AG04450 (cell line): ENCODE measurements at regions not wholly inside any gene's neighbourhood (a gene's known extent, or its start where the extent isn't known, plus 50 kb on each side); places are given as distances from the start of the nearest gene placed in this dataset.

ENCODE experiments used
- CTCF ChIA-PET: fragments of 300-600, 350-600 bp; formaldehyde crosslinking; extraction: SDS; loops from one replicate; lab custom pipeline; 2022; ENCODE audit warnings: antibody characterized with exemption, inconsistent platforms; lab: Charles Lee
- POLR2A ChIA-PET: fragments of 350-600 bp; formaldehyde crosslinking; extraction: SDS; loops from one replicate; lab custom pipeline; 2021; ENCODE audit warnings: antibody characterized with exemption, inconsistent platforms; lab: Yijun Ruan, JAX
- DNase-seq: peaks from one replicate; pipeline ENCODE4 v3.0.0-alpha.2; 2011; ENCODE audit warnings: low read depth, low spot score
- H3K27ac ChIP-seq: one replicate; pipeline ENCODE4 v1.5.1; 2012; ENCODE audit warnings: low read depth, low read length, control low read depth
- H3K27me3 ChIP-seq: one replicate; pipeline ENCODE4 v1.6.0; 2012; ENCODE audit warnings: low read length; ENCODE audit not compliant: control insufficient read depth, insufficient read depth
- H3K4me3 ChIP-seq: 2 replicates; pipeline ENCODE4 v1.5.1; 2011; ENCODE audit warnings: mild to moderate bottlenecking, low read depth, low read length, control low read depth
- H3K9me3 ChIP-seq: 2 replicates; pipeline ENCODE4 v1.5.1; 2012; ENCODE audit warnings: low read length; ENCODE audit not compliant: control insufficient read depth, insufficient read depth
- TF ChIP-seq, protein P1 (sequence below): IDR thresholded peaks from 2 replicates; pipeline ENCODE4 v1.5.1; 2011; ENCODE audit warnings: low read depth, low read length, control low read depth, inconsistent platforms

DNA sequence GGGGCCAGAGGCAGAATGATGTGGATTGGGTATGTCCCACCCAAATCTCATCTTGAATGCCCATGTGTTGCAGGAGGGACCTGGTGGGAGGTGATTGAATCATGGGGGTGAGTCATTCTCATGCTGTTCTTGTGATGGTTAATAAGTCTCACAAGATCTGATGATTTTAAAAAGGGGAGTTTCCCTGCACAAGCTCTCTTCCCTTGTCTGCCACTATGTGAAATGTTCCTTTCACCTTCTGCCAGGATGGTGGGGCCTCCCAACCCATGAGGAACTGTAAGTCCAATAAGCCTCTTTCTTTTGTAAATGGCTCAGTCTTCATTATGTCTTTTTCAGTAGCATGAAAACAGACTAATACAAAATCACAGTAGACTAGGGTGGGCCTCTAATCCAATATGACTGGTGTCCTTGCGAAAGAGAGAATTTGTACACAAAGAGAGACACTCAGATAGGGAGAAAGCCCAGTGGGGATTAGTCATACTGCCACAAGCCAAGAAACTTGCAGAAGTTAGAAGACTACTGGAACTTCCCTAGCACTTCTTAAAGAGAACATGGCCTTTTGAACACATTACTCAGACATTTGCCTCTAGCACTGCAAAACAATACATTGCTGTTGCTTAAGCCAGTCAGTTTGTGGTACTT, 68.4 kb downstream of the ANXA1 start:
- ChIA-PET CTCF (interaction anchor here (1.5 kb wide), 1 partner anchor 20 kb away, joined by 3 read pairs; no protein-coding TSS in a partner anchor), POLR2A (no interaction called here)
- H3K4me3 ChIP-seq: no peak overlapping the region
- no peak overlapping the region for H3K27ac ChIP-seq
- H3K27me3 ChIP-seq: no peaks in the 10 kb centered on the region
- TF ChIP-seq, protein P1, sequence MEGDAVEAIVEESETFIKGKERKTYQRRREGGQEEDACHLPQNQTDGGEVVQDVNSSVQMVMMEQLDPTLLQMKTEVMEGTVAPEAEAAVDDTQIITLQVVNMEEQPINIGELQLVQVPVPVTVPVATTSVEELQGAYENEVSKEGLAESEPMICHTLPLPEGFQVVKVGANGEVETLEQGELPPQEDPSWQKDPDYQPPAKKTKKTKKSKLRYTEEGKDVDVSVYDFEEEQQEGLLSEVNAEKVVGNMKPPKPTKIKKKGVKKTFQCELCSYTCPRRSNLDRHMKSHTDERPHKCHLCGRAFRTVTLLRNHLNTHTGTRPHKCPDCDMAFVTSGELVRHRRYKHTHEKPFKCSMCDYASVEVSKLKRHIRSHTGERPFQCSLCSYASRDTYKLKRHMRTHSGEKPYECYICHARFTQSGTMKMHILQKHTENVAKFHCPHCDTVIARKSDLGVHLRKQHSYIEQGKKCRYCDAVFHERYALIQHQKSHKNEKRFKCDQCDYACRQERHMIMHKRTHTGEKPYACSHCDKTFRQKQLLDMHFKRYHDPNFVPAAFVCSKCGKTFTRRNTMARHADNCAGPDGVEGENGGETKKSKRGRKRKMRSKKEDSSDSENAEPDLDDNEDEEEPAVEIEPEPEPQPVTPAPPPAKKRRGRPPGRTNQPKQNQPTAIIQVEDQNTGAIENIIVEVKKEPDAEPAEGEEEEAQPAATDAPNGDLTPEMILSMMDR: no peak
- DNase-seq: no peak
- no peaks in the 10 kb centered on the region for H3K9me3 ChIP-seq

DNA sequence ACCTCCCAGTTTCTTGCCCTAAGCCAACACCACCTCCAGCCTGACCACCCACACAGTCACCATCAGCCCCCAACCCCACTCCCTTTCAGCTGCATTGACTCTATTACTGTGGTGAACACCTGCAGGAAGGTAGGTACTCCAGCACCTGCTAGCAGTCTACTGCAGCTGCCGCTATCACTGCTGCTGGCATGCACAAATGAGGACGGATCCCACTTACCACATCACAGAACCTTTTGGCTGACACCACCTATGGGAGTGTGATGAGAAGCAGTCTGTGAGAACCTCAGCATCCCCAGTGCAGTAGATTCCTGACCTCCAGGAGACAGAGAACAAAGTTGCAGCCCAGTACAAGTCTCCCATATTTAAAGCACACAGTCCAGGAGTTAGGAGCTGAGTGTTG, 71.9 kb downstream of the ANXA1 start:
- ChIA-PET POLR2A (no interaction called here), CTCF (no interaction called here)
- H3K27ac ChIP-seq: no peak overlapping the region
- H3K4me3 ChIP-seq: no peak overlapping the region
- no peaks in the 10 kb centered on the region for H3K9me3 ChIP-seq
- H3K27me3 ChIP-seq: no peaks in the 10 kb centered on the region
- DNase-seq: no peak
- TF ChIP-seq, protein P1: no peak

DNA sequence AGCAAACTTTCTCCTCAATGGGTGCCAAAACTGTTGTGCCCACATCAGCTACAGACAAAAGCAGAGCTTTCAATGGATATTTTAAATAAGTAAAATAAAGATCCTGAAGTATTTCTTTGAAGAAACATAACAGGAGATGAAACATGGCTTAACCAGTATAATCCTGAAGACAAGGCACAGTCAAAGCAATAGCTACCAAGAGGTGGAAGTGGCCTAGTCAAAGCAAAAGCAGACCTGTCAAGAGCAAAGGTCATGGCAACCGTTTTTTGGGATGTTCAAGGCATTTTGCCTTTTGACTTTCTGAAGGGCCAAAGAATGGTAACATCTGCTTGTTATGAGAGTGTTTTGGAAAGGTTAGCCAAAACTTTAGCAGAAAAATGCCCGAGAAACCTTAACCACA, 77.9 kb downstream of the ANXA1 start:
- no peak for DNase-seq
- Histone ChIP-seq H3K27me3 (no peaks in the 10 kb centered on the region), H3K27ac (no peak overlapping the region), H3K9me3 (no peaks in the 10 kb centered on the region), H3K4me3 (no peak overlapping the region)
- CTCF ChIA-PET: no interaction called here
- TF ChIP-seq, protein P1: no peak
- POLR2A ChIA-PET: no interaction called here

DNA sequence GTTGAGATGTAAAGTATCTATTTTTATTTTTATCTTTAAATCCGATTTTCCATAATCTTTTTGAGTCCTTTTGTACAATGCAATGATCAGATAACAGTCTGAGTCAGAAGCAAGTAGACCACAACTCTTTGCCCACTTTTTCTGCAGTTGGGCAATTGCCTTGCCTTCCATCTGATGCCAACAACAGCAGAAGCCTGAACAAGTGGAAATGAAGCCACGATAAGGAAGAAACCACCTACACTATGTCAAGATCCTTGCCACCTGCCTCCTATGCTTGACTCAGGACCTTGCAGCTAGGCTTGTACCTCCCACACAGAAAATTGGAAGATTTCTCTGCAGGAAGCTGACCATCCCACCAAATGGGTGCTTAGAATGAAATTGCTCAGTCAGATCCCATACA, 78.6 kb downstream of the ANXA1 start:
- TF ChIP-seq, protein P1: no peak
- CTCF ChIA-PET: no interaction called here
- no peak for DNase-seq
- no peak overlapping the region for H3K4me3 ChIP-seq
- POLR2A ChIA-PET: no interaction called here
- H3K9me3 ChIP-seq: no peaks in the 10 kb centered on the region
- H3K27me3 ChIP-seq: no peaks in the 10 kb centered on the region
- H3K27ac ChIP-seq: no peak overlapping the region

DNA sequence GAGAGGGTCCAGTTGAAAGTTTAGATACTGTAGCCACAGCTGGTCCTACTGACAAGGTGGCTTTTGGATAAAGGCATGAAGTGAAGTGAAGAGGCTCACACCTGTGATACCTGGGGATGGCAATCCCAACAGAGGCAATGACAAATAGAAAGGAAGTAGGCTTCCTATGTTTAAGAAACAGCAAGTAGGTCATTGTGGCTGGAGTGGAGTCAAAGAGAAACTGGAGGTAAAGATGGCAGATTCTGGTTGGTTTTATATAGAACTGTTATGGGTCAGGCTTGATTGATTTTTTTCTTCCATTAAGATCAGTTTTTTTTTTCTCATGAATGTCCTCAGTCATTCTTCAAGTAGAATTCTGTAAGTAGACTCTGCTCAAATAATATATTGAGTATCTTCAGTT, 79.5 kb downstream of the ANXA1 start:
- no peak overlapping the region for H3K27ac ChIP-seq
- ChIA-PET POLR2A (no interaction called here), CTCF (no interaction called here)
- H3K4me3 ChIP-seq: no peak overlapping the region
- no peak for DNase-seq
- TF ChIP-seq, protein P1: no peak
- H3K27me3 ChIP-seq: no peaks in the 10 kb centered on the region
- H3K9me3 ChIP-seq: no peaks in the 10 kb centered on the region
